Kasumi-1 (cell line): ENCODE measurements at regions not wholly inside any gene's neighbourhood (a gene's known extent, or its start where the extent isn't known, plus 50 kb on each side); places are given as distances from the start of the nearest gene placed in this dataset.
A peak's percentile ranks its signal among the peaks of the same experiment; 100 is the strongest.

ENCODE experiments used
- DNase-seq, 2 experiments: peaks; one replicate each; lab custom pipeline; 2025; lab: John Stamatoyannopoulos, UW

DNA sequence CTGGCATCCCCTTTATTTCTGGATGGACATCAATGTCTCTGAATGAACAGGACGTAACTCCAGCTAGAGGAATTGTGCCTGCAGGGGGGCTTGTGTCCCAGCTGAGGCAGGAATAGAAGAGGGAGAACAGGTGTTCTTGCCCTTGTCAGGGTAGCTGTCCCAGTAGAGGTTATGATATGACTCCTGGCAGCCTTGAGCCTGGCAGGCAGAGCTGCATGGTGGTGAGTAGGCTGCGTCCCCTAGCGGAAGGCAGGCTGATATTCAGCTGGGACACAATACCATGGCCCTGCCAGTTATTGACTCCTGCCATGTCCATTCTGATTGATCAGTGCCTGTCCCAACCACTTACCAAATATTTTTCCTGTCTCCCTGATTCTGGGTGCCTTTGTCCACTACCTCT is 197.2 kb downstream of the RAP2A start:
- DNase-seq = no peak

DNA sequence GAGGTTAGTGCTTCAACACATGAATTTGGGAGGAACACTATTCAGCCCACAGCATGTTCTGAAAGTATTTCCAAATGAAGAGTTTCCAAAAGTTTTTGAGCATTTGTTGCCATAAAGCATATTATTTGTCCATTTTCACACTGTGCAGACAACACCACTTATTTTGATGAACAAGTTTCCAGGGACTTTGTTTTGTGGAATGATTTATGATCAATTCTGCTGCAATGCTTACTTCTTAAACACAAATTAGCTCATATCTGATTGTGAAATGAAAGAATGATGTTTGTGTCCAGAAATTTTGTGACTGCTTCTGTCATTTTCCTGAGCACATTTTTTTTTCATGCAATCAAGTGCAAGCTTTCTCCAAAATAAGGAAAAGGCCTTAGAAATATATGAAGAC is 205.3 kb downstream of the RAP2A start:
- no peak for DNase-seq

DNA sequence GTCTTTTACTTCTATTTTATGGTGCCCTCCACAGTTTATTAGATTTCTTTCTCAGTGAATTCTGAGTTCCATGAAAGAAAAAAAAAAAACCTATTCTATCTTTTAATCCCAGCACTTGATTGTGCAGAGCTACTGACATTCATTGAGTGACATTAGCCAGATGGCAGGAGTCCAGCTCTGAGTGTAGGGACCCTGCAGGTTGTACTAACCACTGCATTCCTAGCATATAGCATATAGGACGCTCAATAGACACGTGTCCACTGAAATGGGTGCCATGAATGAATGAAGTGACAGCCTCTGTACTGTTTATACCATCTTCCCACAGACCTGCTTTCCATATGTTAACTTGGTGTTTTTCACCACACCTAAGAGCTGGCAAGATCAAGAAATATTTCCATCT is 206.3 kb downstream of the RAP2A start:
- no peak for DNase-seq

DNA sequence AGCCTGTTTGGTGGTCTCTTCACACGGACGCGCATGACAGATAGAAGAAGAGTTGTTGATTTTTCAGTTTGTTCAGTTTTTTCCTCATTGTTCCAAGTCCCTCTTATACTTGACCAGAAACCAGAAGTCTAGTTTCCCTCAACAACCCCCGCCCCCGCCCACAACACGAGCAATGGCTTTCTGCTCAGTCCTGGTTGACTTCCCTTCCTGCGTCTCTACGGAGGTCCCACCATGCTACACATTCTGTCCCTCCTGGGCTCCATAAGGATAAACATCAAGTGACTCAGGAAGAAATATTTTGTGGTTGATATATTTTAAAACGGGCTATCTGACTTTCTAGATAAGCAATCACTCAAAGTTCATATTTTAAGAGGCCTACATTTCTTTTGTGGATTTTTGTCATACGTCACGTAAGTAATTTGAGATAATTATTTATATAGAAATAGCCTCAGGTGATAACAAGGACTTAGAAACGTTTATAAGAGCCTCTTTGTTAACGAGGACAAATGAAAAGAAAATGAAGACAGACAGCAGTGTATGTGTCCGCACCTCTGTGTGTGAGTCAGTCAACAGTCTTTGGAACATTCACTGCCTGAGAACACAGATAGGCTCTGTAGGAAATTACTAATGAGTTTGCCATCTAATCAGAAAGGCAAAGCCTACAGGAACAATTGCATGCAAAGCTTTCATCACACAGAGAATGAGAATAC is 214.4 kb downstream of the RAP2A start:
- DNase-seq = no peak

DNA sequence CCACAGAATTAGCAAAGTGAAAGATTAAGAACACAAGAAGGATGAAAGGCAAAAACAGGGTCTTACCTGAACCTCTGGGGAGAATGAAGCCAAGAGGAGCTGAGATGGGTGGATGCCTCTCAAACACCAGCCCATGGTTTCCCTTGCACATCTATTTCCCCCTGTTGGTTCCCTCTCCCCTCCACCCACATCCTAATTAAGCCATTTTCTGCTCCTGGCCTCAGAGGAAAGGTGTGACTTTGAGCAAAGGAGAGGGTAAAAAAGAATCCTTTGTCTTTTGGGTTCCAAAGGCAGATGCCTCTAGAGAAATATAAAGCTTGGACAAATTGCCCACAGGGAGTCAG is 214.9 kb downstream of the RAP2A start:
- DNase-seq = no peak

DNA sequence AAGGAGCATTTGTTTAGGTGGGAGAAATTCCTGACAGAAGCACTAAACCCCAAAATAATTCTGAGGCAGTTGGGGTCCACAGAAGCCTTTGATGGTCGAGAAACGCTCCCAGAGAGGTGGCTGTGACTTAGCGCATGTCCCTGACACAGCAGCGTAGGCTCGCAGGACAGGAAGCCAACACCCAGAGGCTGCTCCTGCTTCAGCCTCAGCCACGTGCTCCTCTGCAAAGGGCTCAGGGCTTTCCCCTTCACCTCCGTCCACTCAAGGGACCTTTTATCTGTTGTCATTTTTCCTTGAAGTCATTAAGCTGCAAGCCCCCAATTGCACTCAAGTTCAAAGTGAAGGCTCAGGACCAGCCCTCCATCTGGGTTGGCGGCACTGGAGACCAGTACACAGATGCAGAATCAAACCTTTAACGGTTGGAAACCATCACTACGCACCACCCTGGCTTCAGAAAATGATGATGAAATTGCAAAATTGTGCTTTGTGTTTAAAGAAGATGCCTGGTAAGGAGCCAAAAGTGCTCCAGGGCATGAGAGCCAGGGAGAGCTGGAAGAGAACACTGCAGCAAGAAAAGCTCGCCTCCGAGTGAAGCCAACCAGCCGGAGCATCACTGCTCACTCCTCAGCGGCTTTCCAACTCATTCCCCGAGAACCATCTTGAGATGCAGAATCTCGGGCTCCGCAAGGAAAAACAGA is 219.6 kb downstream of the RAP2A start:
- DNase-seq = no peak

- no peak for DNase-seq
These were observed 220.3 kb downstream of the RAP2A start for GRCh38 chr13:97654236-97654635.

GRCh38 chr13:97658556-97658955 is 224.6 kb downstream of the RAP2A start:
- no peak for DNase-seq

GRCh38 chr13:97659602-97660001 is 225.6 kb downstream of the RAP2A start:
- DNase-seq = peak; percentile 2 to 9

GRCh38 chr13:97660594-97661260 is 226.8 kb downstream of the RAP2A start:
- DNase-seq = no peak

DNA sequence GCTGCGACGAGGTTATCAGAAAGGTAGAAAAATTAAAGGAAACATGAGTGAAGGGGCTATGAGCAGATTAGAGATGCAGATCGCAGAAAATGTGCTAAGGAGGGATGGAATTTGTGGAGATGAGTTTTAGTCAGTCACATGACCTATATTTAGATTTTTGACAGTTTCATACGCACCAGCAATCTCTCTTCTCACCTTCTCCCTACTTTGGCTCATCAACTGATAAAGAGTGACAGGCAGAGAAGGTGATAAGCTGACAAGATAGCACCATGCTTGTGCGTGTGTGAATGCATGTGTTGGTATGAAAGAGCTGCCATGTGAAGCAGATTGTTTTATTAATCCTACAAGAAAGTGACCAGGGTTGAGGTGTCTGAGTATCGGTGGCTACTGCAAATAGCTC is 252.6 kb downstream of the RAP2A start:
- DNase-seq = no peak

DNA sequence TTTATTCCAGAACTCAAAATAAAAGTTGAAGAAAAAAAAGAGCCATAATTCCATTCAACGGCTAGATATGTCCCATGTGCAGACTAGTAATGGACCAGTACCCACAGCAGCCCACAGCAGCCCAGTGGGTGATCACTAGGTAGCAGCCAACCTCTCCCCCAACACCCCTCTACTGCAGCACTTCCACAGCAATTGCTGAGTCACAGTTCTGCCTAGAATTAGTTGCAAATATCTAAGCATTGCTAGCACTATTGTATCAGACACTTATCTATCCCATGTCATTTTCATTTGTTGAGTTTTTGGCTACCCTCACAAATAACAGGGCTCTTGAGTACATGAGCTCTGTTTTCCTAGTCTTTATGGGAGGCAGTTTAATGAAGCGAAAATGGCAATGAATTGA is 258.7 kb downstream of the RAP2A start:
- DNase-seq = no peak

GRCh38 chr13:97695684-97696083 is 257.8 kb upstream of the IPO5 start:
- DNase-seq = no peak

- DNase-seq = no peak
These were observed 256.6 kb upstream of the IPO5 start for GRCh38 chr13:97696921-97697320.

DNA sequence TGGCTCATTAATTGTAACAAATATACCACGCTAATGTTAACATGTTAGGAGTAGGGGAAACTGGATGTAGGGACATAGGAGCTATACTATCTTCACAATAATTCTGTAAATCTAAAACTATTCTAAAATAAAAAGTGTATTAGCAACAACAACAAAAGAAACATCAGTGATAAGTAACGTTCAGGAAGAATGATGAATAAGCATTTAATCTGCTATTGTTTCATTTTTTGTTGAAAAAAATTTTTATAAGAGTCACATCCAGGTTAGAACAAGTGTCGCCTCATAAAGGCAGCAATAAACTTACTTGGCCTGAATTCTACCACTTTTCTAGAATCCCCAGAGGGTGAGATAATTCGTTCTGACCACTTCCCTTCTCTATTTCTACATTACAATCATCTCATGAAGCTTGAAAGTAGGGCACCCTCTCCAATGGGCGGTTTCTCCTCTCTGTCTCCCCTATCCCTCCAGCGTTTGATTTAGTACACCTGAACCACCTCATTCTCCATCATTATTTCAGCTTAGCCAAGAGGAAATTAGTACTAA is 253.1 kb upstream of the IPO5 start:
- DNase-seq = no peak

DNA sequence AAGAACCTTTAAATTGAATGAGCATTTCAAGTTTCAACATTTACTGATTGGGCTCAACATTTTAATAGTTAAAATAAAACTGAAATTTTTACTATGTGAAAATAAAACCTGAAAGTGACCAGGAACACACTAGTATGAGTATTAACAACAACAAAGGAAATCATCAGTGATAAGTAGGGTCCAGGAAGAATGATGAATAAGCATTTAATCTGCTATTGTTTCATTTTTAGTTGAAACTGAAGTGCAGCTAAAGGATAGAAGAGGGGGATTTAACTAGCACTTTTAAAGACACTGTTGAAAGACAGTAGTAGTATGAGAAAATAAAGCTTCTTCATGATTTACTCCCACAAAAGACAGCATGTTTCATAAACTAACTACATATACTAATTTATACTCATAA is 250.9 kb upstream of the IPO5 start:
- DNase-seq = no peak

DNA sequence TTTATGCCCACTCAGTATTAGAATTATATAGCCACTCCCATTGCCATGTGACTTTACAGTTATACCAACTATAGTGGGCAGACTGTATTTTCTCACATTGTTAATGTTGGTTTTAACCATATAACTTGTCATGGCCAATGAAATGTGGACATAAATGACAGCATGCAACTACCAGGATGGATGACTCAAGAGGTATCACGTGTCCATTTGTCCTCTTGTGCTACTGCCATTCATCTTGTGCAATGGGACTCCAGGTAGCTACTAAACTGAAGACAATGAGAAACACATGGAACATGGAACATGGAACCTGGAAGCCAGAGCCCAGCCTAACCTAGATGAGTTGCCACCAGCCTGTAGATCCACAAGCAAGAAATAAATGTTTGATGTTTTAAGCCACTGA is 242.7 kb upstream of the IPO5 start:
- no peak for DNase-seq

DNA sequence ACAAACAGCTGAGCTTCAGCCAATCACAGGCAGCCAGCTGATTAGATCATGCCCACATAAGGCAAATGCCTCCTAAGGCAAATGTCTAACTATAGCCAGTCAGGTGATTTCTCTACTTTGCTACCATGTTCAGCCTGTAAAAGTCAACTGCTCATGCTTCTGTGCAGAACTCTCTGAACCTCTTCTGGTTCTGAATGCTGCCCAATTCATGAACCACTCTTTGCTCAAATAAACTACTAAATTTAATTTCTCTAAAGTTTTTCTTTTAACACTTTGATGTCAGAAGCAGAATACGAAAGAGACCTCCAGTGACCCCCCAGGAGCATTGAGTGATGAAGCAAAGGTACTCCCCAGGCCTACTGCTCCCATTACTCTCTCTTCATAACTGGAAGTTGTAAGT is 240.7 kb upstream of the IPO5 start:
- DNase-seq = no peak

DNA sequence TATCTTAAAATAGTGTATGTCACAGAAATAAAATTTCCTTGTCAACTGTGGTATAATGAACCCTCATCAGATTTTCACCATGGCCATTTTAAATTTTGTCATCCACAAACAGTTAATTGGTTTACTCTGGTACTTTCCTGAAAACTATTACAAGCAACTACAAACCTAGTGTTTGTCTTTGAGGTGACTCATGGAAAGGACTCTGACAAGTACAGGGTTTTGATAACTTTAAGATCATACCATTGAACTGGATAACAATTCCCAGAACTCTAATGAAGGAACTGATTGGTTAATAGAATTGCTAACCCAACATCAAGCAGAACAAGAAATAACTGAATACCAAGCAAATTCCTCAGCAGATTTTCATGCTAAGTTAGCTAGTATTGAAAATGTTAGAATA is 237.7 kb upstream of the IPO5 start:
- no peak for DNase-seq

GRCh38 chr13:97716746-97717145 is 236.7 kb upstream of the IPO5 start:
- no peak for DNase-seq

- no peak for DNase-seq
These were observed 233.7 kb upstream of the IPO5 start for GRCh38 chr13:97719736-97720135.

DNA sequence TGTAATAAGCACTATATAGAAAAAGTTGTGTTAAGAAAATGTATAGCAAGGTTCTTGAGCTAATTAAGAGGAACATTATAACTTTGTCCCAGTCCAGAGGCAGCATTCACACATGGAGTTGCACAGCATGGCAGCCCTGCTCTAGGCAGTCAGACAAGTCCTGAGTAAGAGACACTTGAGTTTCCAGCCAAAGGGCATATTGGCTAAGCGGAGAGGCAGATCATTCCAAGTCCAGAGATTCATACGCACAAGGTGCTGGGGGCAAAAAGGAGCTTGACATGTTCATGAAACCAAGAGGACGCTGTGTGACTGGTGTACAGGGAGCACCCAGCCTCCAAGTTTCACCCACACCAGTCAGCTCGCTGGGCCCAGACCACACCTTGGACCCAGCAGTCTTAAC is 232.6 kb upstream of the IPO5 start:
- DNase-seq = no peak

GRCh38 chr13:97723655-97724054 is 229.8 kb upstream of the IPO5 start:
- DNase-seq = peak in 1 of 2 experiments; percentile 14
